CD1c-positive myeloid dendritic cell (primary cell): ENCODE measurements at regions not wholly inside any gene's neighbourhood (a gene's known extent, or its start where the extent isn't known, plus 50 kb on each side); places are given as distances from the start of the nearest gene placed in this dataset.
"Not testable (repeated sequence)": the region's sequence is repeated elsewhere in the genome, so short reads cannot be mapped to it uniquely, and the experiment has no call there.

Experiments used
- DNase-seq: peaks from one replicate; pipeline ENCODE4 v3.0.0-alpha.2; 2016; ENCODE audit errors: extremely low spot score

GRCh38 chr11:98027652-98028051 is 993.1 kb upstream of the CNTN5 start:
- no peak for DNase-seq

- no peak for DNase-seq
Observed at GRCh38 chr11:98029832-98030231, 990.9 kb upstream of the CNTN5 start.

- no peak for DNase-seq
Observed at GRCh38 chr11:98036810-98037209, 983.9 kb upstream of the CNTN5 start.

- DNase-seq: no peak
Observed at GRCh38 chr11:98040061-98040808, 980.5 kb upstream of the CNTN5 start.

- no peak for DNase-seq
Observed at GRCh38 chr11:98047647-98048046, 973.1 kb upstream of the CNTN5 start.

- DNase-seq: no peak
Observed at GRCh38 chr11:98053851-98054250, 966.9 kb upstream of the CNTN5 start.

- DNase-seq: no peak
Observed at GRCh38 chr11:98056945-98057344, 963.8 kb upstream of the CNTN5 start.

GRCh38 chr11:98059488-98059887 is 961.3 kb upstream of the CNTN5 start:
- no peak for DNase-seq

- DNase-seq: no peak
Observed at GRCh38 chr11:98060759-98061158, 960.0 kb upstream of the CNTN5 start.

GRCh38 chr11:98061858-98062257 is 958.9 kb upstream of the CNTN5 start:
- DNase-seq: no peak

GRCh38 chr11:98062714-98063113 is 958.0 kb upstream of the CNTN5 start:
- DNase-seq: no peak

GRCh38 chr11:98068251-98068650 is 952.5 kb upstream of the CNTN5 start:
- DNase-seq: no peak

GRCh38 chr11:98069147-98069546 is 951.6 kb upstream of the CNTN5 start:
- DNase-seq: not testable (repeated sequence)

- no peak for DNase-seq
Observed at GRCh38 chr11:98069861-98070260, 950.9 kb upstream of the CNTN5 start.

- DNase-seq: no peak
Observed at GRCh38 chr11:98090861-98091505, 929.8 kb upstream of the CNTN5 start.

GRCh38 chr11:98099371-98099770 is 921.4 kb upstream of the CNTN5 start:
- DNase-seq: no peak

- DNase-seq: no peak
Observed at GRCh38 chr11:98100689-98101088, 920.1 kb upstream of the CNTN5 start.

- no peak for DNase-seq
Observed at GRCh38 chr11:98101329-98101728, 919.4 kb upstream of the CNTN5 start.

GRCh38 chr11:98104249-98104648 is 916.5 kb upstream of the CNTN5 start:
- no peak for DNase-seq

- DNase-seq: no peak
Observed at GRCh38 chr11:98107736-98108135, 913.0 kb upstream of the CNTN5 start.

- no peak for DNase-seq
Observed at GRCh38 chr11:98110030-98110429, 910.7 kb upstream of the CNTN5 start.

GRCh38 chr11:98115873-98116272 is 904.9 kb upstream of the CNTN5 start:
- no peak for DNase-seq

GRCh38 chr11:98130117-98130625 is 890.6 kb upstream of the CNTN5 start:
- DNase-seq: no peak
